ENCODE measurements at regions not wholly inside any gene's neighbourhood (a gene's known extent, or its start where the extent isn't known, plus 50 kb on each side); places are given as distances from the start of the nearest gene placed in this dataset.
A peak's percentile ranks its signal among the peaks of the same experiment; 100 is the strongest.

- peak; percentile 90 for TF ChIP-seq ZNF687 (CRISPR knock-in tag; IDR thresholded peaks at IDR 0.05)
- TF ChIP-seq, protein P1, sequence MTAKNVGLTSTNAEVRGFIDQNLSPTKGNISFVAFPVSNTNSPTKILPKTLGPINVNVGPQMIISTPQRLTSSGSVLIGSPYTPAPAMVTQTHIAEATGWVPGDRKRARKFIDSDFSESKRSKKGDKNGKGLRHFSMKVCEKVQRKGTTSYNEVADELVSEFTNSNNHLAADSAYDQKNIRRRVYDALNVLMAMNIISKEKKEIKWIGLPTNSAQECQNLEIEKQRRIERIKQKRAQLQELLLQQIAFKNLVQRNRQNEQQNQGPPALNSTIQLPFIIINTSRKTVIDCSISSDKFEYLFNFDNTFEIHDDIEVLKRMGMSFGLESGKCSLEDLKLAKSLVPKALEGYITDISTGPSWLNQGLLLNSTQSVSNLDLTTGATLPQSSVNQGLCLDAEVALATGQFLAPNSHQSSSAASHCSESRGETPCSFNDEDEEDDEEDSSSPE (CRISPR knock-in tag; IDR thresholded peaks at IDR 0.05) = 0 out of 2 replicates have a peak, but pooled peaks have one; percentile 32
- TF ChIP-seq ZFY (CRISPR knock-in tag; IDR thresholded peaks at IDR 0.05) = peak; percentile 53; the same call in 1 of the 2 replicates
- TF ChIP-seq REPIN1 (CRISPR knock-in tag; IDR thresholded peaks at IDR 0.05; ENCODE audit: borderline replicate concordance, low read depth) = peak; percentile 61; the same call in 1 of the 2 replicates
- 0 out of 2 replicates have a peak, but pooled peaks have one; percentile 17 for TF ChIP-seq DRAP1 (CRISPR knock-in tag; IDR thresholded peaks at IDR 0.05)
- TF ChIP-seq SRY (CRISPR knock-in tag; IDR thresholded peaks at IDR 0.05) = peak; percentile 81
- peak; percentile 79 for TF ChIP-seq ZNF605 (CRISPR knock-in tag; IDR thresholded peaks at IDR 0.05)
- TF ChIP-seq, protein P2, sequence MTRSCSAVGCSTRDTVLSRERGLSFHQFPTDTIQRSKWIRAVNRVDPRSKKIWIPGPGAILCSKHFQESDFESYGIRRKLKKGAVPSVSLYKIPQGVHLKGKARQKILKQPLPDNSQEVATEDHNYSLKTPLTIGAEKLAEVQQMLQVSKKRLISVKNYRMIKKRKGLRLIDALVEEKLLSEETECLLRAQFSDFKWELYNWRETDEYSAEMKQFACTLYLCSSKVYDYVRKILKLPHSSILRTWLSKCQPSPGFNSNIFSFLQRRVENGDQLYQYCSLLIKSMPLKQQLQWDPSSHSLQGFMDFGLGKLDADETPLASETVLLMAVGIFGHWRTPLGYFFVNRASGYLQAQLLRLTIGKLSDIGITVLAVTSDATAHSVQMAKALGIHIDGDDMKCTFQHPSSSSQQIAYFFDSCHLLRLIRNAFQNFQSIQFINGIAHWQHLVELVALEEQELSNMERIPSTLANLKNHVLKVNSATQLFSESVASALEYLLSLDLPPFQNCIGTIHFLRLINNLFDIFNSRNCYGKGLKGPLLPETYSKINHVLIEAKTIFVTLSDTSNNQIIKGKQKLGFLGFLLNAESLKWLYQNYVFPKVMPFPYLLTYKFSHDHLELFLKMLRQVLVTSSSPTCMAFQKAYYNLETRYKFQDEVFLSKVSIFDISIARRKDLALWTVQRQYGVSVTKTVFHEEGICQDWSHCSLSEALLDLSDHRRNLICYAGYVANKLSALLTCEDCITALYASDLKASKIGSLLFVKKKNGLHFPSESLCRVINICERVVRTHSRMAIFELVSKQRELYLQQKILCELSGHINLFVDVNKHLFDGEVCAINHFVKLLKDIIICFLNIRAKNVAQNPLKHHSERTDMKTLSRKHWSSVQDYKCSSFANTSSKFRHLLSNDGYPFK (CRISPR knock-in tag; IDR thresholded peaks at IDR 0.05; ENCODE audit: borderline replicate concordance) = peak; percentile 56; the same call in 1 of the 2 replicates
- peak; percentile 74 for TF ChIP-seq RFXAP (CRISPR knock-in tag; IDR thresholded peaks at IDR 0.05; ENCODE audit: borderline replicate concordance)
- TF ChIP-seq ZNF704 (CRISPR knock-in tag; IDR thresholded peaks at IDR 0.05; ENCODE audit: borderline replicate concordance) = peak; percentile 73
- peak; percentile 80 for TF ChIP-seq PATZ1 (CRISPR knock-in tag; IDR thresholded peaks at IDR 0.05)
- 0 out of 2 replicates have a peak, but pooled peaks have one; percentile 43 for TF ChIP-seq ZNF563 (CRISPR knock-in tag; IDR thresholded peaks at IDR 0.05)
- TF ChIP-seq RCOR2 (CRISPR knock-in tag; IDR thresholded peaks at IDR 0.05) = peak; percentile 42; the same call in 1 of the 2 replicates
- 0 out of 2 replicates have a peak, but pooled peaks have one; percentile 50 for TF ChIP-seq MEIS2 (CRISPR knock-in tag; IDR thresholded peaks at IDR 0.05)
- peak; percentile 48; the same call in 1 of the 2 replicates for TF ChIP-seq HNF4A (CRISPR knock-in tag; IDR thresholded peaks at IDR 0.05)
- TF ChIP-seq ZNF468 (CRISPR knock-in tag; IDR thresholded peaks at IDR 0.05) = peak; percentile 38; the same call in 1 of the 2 replicates
Measured at GRCh38 chr20:40968816-40969562, 59.6 kb upstream of the TOP1 start (continued).
